ENCODE measurements at regions not wholly inside any gene's neighbourhood (a gene's known extent, or its start where the extent isn't known, plus 50 kb on each side); places are given as distances from the start of the nearest gene placed in this dataset.
"Not testable (repeated sequence)": the region's sequence is repeated elsewhere in the genome, so short reads cannot be mapped to it uniquely, and the experiment has no call there.

DNA sequence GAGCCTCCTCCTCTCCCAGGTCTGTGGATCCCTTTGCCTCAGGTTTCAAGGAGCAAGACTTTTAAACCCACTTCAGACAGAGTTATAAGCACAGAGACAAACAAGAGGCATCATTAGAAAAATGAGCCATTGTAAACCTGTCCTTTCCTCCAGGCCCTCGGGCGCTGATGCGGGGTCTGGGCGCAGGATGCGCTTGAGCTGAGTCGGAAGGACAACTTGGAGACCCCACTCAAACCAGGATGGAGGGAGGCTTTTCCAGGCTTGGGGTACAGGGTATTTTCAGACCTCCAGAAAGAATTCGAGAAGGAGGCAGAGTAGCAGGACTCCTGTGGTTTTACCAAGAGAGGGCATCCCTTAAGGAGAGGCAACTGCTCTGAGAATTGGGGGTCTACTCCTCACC lies 155.6 kb downstream of the NUFIP1 start:
- H3K36me3 ChIP-seq: no peaks in the 10 kb centered on the region
- DNase-seq: no peak
- no peak overlapping the region for H3K4me3 ChIP-seq
- no peak overlapping the region for H3K27ac ChIP-seq
- H3K27me3 ChIP-seq: no peaks in the 10 kb centered on the region
- no peaks in the 10 kb centered on the region for H3K9me3 ChIP-seq (replicated peaks)
- H3K4me1 ChIP-seq: no peaks in the 10 kb centered on the region

DNA sequence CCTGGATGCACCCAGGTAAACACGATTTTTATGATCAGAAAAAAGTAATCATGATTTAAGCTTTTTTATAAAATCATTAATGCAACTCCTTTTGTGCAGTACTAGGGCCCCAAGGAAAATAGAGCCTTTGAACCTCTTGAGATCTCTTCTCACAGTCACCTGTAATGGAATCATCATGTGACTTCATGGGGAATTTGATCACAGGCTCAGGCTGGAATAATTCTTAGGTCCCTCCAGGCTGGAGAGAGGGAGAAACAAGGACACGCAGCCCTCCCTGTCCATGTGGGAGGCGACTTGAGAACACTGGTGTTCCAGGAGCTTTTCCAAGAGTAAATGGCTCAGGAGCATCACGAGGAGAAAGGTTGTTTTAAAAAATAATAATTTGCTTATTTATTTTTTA lies 156.1 kb downstream of the NUFIP1 start:
- no peak overlapping the region for H3K27ac ChIP-seq
- no peaks in the 10 kb centered on the region for H3K9me3 ChIP-seq (replicated peaks)
- no peaks in the 10 kb centered on the region for H3K4me1 ChIP-seq
- no peaks in the 10 kb centered on the region for H3K36me3 ChIP-seq
- no peak for DNase-seq
- no peak overlapping the region for H3K4me3 ChIP-seq
- no peaks in the 10 kb centered on the region for H3K27me3 ChIP-seq

DNA sequence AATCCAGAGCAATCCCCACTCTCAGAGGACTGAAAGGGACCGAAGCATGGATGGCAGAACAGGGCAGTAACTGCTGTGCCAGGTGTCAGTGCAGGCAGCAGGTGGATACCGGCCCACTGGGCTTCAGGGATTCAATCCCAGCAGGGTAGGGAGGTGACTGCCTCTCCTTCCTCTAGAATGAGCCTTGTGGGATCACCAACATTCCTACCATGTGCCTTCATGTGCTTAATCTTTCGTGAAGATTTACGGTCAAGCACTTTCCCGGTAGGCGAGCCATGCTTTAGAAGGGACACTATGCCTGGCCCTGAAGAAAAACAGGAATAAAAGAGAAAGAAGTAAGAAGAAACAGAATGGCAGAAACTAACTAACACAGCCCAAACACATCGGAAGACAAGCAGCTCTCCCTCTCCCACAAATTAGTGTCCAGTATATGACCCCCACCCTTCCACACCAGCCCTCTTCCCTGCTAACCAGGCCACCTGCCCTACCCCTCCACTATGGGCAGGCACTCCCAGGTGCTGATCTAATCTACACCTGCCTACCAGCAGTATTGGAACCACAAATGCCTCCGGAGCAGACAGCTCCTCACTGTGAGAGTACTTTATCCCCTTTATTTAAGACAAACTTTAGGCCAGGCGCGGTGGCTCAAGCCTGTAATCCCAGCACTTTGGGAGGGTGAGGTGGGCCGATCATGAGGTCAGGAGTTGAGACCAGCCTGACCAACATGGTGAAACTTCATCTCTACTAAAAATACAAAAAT lies 162.5 kb downstream of the NUFIP1 start:
- Histone ChIP-seq H3K9me3 (replicated peaks) (no peaks in the 10 kb centered on the region), H3K4me3 (no peak overlapping the region), H3K4me1 (no peaks in the 10 kb centered on the region), H3K36me3 (no peaks in the 10 kb centered on the region), H3K27ac (no peak overlapping the region), H3K27me3 (no peaks in the 10 kb centered on the region)
- no peak for DNase-seq

DNA sequence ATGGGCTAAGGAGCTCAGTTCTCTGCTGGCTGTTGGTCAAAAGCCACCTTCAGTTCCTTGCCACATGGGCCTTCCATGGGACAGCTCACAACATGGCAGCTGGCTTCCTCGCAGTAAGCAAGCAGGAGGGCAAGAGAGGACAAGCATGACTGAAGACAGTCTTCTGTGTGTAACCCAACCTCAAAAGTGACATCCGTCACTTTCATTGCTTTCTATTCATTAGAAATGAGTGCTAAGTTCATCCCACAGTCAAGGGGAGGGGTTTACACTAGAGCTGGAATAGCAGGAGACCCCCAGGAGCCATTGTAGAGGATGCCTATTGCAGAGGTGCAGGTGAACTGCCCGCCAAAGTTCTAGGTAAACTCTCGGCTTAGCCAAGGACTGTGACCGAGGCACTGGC lies 163.3 kb downstream of the NUFIP1 start:
- Histone ChIP-seq H3K27me3 (no peaks in the 10 kb centered on the region), H3K4me1 (no peaks in the 10 kb centered on the region), H3K9me3 (replicated peaks) (no peaks in the 10 kb centered on the region), H3K36me3 (no peaks in the 10 kb centered on the region), H3K27ac (no peak overlapping the region), H3K4me3 (no peak overlapping the region)
- no peak for DNase-seq

DNA sequence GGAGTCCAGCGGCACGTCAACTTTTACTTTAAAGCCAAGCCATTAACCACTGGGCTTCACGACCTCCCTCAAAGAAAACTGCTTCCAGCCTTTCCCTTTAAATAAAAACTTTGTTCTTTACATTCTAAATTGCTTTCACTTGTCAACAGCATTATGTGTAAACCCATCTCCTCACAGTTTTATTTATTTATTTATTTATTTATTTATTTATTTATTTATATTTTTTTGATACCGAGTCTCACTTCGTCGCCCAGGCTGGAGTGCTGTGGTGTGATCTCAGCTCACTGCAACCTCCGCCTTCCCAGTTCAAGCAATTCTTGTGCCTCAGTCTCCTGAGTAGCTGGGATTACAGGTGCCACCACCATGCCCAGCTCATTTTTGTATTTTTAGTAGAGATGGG lies 165.7 kb downstream of the NUFIP1 start:
- not testable (repeated sequence) for DNase-seq; H3K4me1 ChIP-seq; H3K27ac ChIP-seq; H3K36me3 ChIP-seq; H3K27me3 ChIP-seq; H3K9me3 ChIP-seq (replicated peaks); H3K4me3 ChIP-seq

DNA sequence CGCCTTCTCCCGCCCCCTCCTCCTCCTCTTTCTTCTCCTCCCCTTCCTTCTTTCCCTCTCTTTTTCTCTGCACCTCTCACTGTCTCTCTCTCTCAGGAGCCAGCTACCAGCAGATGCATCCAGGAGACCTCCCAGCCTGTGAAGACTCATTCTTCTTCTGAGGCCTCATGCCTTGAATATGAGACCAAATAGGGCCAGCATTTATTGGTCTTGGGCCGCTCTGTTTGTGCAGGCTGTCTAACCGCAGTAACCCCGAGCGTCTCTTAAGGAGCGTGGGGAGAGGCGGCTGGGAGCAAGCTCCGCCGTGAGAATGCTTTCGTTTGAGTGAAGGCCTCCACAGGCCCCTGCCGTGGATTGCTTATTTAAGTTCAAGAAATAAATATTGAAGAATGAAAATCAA lies 167.0 kb downstream of the NUFIP1 start:
- H3K4me1 ChIP-seq: 0 out of 2 replicates have a peak, but pooled peaks cover 4% of the 10 kb centered on the region
- no peaks in the 10 kb centered on the region for H3K36me3 ChIP-seq
- H3K27me3 ChIP-seq: no peaks in the 10 kb centered on the region
- H3K27ac ChIP-seq: no peak overlapping the region
- H3K9me3 ChIP-seq (replicated peaks): no peaks in the 10 kb centered on the region
- no peak overlapping the region for H3K4me3 ChIP-seq
- no peak for DNase-seq

DNA sequence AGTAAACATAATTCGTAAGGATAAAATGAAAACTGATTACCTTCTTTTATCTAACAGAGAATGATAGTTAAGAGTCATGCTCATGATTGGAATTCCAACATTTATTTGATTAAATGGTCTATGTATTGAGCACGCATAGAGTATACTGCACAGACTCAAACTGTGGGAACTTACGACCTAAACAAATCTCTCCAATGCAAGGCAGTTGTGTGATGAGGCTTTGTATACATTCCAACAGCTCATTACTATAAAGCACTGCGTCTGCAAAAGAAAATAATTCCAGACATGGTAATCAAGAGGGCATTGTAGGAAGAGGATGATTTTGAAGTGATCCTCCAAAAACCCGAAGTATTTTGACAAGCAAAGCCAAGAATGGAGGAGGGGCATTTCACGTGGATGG lies 169.5 kb downstream of the NUFIP1 start:
- Histone ChIP-seq H3K27ac (no peak overlapping the region), H3K27me3 (no peaks in the 10 kb centered on the region), H3K36me3 (no peaks in the 10 kb centered on the region), H3K4me3 (no peak overlapping the region), H3K9me3 (replicated peaks) (no peaks in the 10 kb centered on the region), H3K4me1 (0 out of 2 replicates have a peak, but pooled peaks cover 4% of the 10 kb centered on the region)
- DNase-seq: no peak

DNA sequence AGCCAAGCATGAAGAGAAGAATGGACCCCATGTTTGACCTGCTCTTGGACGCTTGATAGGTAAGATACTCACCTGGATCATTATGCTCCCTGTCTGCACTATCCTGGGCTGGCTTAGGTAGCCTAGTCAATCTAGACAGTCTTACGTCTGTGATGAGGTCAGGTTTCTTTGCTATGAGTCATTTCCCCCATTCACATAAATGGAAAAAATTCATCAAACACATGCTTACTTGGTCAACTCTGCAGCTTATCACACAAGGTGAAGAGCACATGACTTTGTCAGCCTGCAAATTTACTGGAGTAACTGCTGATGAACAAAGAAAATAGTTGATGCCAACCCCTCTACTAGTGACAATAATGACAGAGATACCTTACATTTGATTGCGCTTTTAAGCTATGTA lies 170.0 kb downstream of the NUFIP1 start:
- H3K36me3 ChIP-seq: no peaks in the 10 kb centered on the region
- H3K4me3 ChIP-seq: no peak overlapping the region
- H3K9me3 ChIP-seq (replicated peaks): no peaks in the 10 kb centered on the region
- DNase-seq: no peak
- H3K4me1 ChIP-seq: 0 out of 2 replicates have a peak, but pooled peaks cover 4% of the 10 kb centered on the region
- H3K27me3 ChIP-seq: no peaks in the 10 kb centered on the region
- H3K27ac ChIP-seq: no peak overlapping the region

DNA sequence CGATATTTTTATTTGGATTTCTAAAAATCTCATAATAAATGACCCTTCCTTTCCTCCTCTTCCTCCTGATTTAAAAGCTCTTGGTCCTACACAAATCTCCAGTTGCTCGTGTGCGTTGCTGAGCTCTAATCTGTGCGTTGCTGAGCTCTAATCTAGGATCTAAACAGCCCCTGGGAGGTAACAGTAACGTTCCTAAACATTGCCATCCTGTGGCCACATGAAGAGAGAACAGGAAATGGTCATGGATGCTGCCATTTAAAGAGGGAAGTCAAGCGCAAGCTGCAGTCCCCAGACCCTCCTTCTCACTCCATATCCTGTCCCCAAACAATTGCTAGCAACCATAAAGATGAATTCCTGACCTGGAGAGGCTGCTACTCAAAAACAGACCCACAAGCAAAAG lies 170.8 kb downstream of the NUFIP1 start:
- 0 out of 2 replicates have a peak, but pooled peaks cover 4% of the 10 kb centered on the region for H3K4me1 ChIP-seq
- H3K36me3 ChIP-seq: no peaks in the 10 kb centered on the region
- no peak overlapping the region for H3K27ac ChIP-seq

DNA sequence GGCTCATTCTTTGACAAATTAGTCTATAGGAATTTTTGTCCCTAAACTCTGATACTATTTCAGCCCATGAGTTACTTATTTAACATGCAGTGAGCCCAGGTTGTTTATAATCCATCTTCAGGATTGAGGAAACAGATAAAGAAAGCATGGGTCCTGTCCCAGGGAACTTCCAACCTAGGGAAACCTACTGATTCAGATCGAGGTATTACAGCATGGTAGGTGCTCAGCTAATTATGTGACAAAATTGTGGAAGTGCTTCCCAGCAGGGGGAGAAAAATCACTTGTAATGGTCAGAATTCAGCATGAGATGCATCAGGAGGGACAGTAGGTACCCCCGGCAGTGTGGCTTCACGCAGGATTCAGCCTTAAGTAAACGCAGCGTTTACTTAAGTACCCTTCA lies 171.3 kb downstream of the NUFIP1 start:
- no peak for DNase-seq
- Histone ChIP-seq H3K9me3 (replicated peaks) (no peaks in the 10 kb centered on the region), H3K27ac (no peak overlapping the region), H3K4me1 (0 out of 2 replicates have a peak, but pooled peaks cover 4% of the 10 kb centered on the region), H3K27me3 (no peaks in the 10 kb centered on the region), H3K36me3 (no peaks in the 10 kb centered on the region), H3K4me3 (no peak overlapping the region)

More for the DNA sequence above, 170.8 kb downstream of the NUFIP1 start:
- H3K4me3 ChIP-seq: no peak overlapping the region
- DNase-seq: peak; percentile 18 to 48
- H3K9me3 ChIP-seq (replicated peaks): no peaks in the 10 kb centered on the region
- no peaks in the 10 kb centered on the region for H3K27me3 ChIP-seq

DNA sequence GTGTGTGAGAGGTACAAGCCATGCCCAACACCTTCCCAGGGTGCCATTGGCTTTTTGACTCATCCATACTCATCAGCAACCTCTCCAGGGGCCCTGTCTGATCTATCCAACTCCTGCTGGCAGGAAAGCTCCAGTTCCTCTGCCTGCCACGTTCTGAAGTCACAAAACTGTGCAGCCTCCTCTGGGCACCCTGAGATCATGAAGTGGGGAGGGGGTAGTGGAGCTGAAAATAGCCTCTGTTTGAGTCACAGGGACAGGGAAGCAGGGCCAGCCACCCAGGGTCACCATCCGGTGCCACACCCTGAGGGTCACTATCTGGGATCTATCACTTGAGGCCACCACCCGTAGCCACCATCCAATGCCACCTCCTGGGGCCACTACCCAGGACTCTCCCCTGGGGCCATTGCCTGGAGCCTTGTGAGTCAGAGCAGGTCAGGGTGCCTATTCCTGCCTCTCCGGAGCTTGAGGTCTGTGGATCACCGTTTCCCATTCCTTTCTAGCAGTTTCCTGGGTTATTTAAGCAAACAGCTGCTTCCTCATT lies 172.1 kb downstream of the NUFIP1 start:
- H3K36me3 ChIP-seq: no peaks in the 10 kb centered on the region
- 0 out of 2 replicates have a peak, but pooled peaks cover 4% of the 10 kb centered on the region for H3K4me1 ChIP-seq
- H3K27ac ChIP-seq: no peak overlapping the region
- no peaks in the 10 kb centered on the region for H3K27me3 ChIP-seq
- no peak overlapping the region for H3K4me3 ChIP-seq
- no peaks in the 10 kb centered on the region for H3K9me3 ChIP-seq (replicated peaks)
- no peak for DNase-seq

DNA sequence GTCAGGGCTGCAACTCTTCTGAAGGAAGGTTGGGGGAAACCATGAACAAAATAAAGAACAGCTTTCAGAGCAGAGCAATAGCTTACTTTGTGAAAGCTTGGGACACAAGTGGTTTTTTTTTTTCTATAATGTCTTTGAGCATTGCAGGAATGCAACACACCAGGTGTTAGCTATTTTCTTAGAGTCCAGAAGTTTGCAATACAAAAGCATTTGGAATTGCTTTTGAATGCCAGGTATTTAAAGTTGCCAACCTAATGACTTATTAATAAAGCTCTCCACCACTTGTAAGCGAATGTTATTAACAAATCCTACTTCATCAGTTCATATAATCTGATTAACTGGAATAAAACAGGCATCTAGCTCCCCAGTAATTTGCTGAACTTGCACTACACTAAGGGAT lies 172.6 kb downstream of the NUFIP1 start:
- Histone ChIP-seq H3K27me3 (no peaks in the 10 kb centered on the region), H3K27ac (no peak overlapping the region), H3K36me3 (no peaks in the 10 kb centered on the region), H3K4me3 (no peak overlapping the region), H3K9me3 (replicated peaks) (no peaks in the 10 kb centered on the region), H3K4me1 (0 out of 2 replicates have a peak, but pooled peaks cover 4% of the 10 kb centered on the region)
- no peak for DNase-seq

DNA sequence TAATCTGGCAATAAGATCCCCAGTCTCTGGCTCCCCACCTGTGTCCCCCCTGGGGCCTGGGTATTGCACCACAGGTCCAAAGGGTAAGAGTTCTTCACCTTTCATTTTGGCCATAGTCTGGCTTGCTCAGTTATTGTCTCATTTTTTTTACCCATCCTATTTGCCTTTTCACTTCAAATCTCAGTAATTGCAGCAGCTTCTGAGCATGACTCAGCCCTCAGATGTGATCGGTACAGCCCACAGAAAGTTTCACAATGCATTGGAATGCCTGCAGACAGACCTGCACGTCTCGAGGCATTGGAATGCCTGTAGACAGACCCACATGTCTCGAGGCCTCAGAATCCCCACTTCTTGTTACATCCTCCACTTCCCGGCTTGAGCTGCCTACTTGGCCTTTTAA lies 173.6 kb downstream of the NUFIP1 start:
- H3K4me1 ChIP-seq: 0 out of 2 replicates have a peak, but pooled peaks cover 4% of the 10 kb centered on the region

DNA sequence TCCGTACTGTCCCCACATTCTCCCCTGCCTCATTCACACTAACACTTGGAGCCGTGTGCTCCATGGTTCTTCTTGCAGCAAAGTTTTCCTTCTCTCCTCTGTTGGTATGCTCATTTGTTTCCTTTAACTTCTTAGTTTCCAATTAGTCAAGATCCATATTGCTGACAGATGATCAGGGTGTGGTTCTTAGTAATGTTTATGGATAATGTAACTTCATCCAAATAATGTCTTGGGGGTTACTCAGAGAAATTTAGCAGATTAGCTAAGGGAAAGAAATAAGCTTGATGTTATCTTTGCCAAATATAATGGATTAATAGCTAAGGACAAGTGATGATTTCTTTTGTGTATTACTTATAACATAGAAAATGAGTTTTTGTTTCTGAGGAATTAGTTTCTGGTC lies 174.4 kb downstream of the NUFIP1 start:
- Histone ChIP-seq H3K36me3 (no peaks in the 10 kb centered on the region), H3K27me3 (no peaks in the 10 kb centered on the region), H3K4me1 (0 out of 2 replicates have a peak, but pooled peaks cover 4% of the 10 kb centered on the region), H3K4me3 (no peak overlapping the region), H3K9me3 (replicated peaks) (no peaks in the 10 kb centered on the region), H3K27ac (no peak overlapping the region)
- no peak for DNase-seq

More for the DNA sequence above, 173.6 kb downstream of the NUFIP1 start:
- Histone ChIP-seq H3K27ac (no peak overlapping the region), H3K4me3 (no peak overlapping the region), H3K36me3 (no peaks in the 10 kb centered on the region), H3K27me3 (no peaks in the 10 kb centered on the region), H3K9me3 (replicated peaks) (no peaks in the 10 kb centered on the region)
- DNase-seq: peak; percentile 9 to 19

DNA sequence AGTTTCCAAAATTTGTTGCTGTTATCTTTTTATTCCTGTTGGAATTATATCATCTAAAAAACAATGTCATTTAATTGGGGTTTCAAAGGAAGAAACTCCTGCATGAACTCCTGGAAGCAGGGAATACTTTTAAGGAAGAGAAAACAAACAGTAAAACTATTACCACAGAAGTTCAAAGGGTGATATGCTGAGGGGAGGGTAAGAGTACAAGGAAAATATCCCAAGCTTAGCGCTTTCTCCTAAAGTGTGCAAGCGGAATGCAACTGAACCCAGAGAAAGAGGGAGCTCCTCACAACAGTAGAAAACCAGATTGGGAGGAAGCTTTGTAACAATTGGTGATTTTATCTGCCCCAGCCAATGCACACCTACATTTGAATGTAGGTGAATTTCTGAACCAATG lies 175.1 kb downstream of the NUFIP1 start:
- Histone ChIP-seq H3K4me3 (no peak overlapping the region), H3K27ac (no peak overlapping the region), H3K36me3 (no peaks in the 10 kb centered on the region), H3K27me3 (no peaks in the 10 kb centered on the region), H3K9me3 (replicated peaks) (no peaks in the 10 kb centered on the region), H3K4me1 (0 out of 2 replicates have a peak, but pooled peaks cover 2% of the 10 kb centered on the region)
- no peak for DNase-seq

DNA sequence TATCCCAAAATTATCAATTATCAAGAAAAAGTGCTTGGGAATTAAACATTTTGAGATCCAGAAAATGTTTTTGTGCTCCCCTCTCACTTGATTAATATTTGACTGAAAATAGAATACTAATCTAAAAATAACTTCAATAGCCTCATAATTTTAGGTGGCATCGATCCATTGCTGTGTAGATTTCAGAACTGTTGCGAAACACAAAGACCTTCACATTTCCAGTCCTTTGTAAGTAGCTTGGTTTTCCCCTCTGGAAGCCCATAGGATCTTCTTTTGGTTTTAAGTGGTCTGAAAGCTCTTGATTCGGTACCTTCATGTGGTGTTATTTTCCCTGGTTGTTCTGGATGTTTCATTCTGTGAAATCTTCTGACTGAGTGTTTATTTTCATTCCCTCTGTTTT lies 176.5 kb downstream of the NUFIP1 start:
- Histone ChIP-seq H3K27ac (no peak overlapping the region), H3K36me3 (no peaks in the 10 kb centered on the region), H3K9me3 (replicated peaks) (no peaks in the 10 kb centered on the region), H3K4me1 (no peaks in the 10 kb centered on the region), H3K27me3 (no peaks in the 10 kb centered on the region), H3K4me3 (no peak overlapping the region)
- DNase-seq: no peak
